Muscle layer of colon (tissue), 2 donors: ENCODE measurements at regions not wholly inside any gene's neighbourhood (a gene's known extent, or its start where the extent isn't known, plus 50 kb on each side); places are given as distances from the start of the nearest gene placed in this dataset.

ENCODE experiments used
- H3K27ac ChIP-seq: one replicate; pipeline ENCODE4 v1.7.0; 2013; ENCODE audit warnings: low read depth, mild to moderate bottlenecking, low read length, moderate library complexity
- H3K27me3 ChIP-seq, 2 donors: one replicate each; pipeline ENCODE4 v1.7.0; 2013; ENCODE audit warnings: low read length in 2 of 2, mild to moderate bottlenecking in 2 of 2; ENCODE audit not compliant: insufficient read depth in 2 of 2, control insufficient read depth in 1 of 2
- H3K36me3 ChIP-seq: one replicate; pipeline ENCODE4 v1.7.0; 2013; ENCODE audit warnings: mild to moderate bottlenecking, low read length; ENCODE audit not compliant: insufficient read depth
- H3K4me1 ChIP-seq: one replicate; pipeline ENCODE4 v1.7.0; 2013; ENCODE audit warnings: mild to moderate bottlenecking, low read length; ENCODE audit not compliant: insufficient read depth
- H3K4me3 ChIP-seq, 2 donors: one replicate each; pipeline ENCODE4 v1.7.0; 2013; ENCODE audit warnings: low read length in 2 of 2, low read depth in 1 of 2, mild to moderate bottlenecking in 1 of 2, moderate library complexity in 1 of 2
- H3K9ac ChIP-seq: one replicate; pipeline ENCODE4 v1.7.0; 2013; ENCODE audit warnings: low read length
- H3K9me3 ChIP-seq: one replicate; pipeline ENCODE4 v1.7.0; 2013; ENCODE audit warnings: mild to moderate bottlenecking, low read length
- donor health status: abdominal sarcoma.
- donor health status: Adenocarcinoma of cecum.

DNA sequence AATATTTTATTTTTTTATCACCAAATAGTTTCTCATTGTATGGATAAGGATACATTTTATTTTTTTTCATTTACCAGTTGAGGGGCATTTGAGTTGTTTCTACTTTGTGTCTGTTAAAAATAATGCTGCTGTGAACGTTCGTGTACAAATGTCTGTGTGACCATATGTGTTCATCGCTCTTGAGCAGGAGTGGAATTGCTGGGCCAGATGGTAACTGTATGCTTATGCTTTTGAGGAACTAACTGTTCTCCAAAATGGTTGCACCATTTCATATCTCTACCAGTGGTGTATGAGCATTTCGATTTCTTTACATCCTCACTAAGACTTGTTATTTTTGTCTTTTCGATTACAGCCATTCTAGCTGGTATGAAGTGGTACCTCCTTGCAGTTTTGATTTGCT is 212.5 kb upstream of the N4BP1 start:
- H3K9me3 ChIP-seq: no peaks in the 10 kb centered on the region
- H3K9ac ChIP-seq: no peak overlapping the region
- no peaks in the 10 kb centered on the region for H3K4me1 ChIP-seq
- H3K27ac ChIP-seq: no peak overlapping the region
- H3K4me3 ChIP-seq: no peak overlapping the region
- no peaks in the 10 kb centered on the region for H3K27me3 ChIP-seq
- H3K36me3 ChIP-seq: no peaks in the 10 kb centered on the region

DNA sequence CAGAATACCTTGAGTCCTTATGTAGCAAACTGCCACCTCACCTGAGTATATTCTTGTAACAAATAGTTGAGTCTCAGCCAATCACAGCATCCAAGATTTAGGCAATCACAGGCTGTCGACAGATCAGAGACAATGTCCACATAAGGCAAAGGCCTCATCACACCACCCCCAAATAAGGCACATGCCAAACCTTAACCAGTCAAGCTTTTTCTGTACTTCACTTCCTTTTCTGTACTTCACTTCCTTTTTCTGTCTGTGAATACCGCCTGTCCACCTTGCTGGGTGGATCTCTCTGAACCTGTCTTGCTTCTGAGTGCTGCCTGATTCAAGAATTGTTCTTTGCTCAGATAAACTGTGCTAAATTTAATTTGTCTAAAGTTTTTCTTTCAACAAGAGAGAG is 210.4 kb upstream of the N4BP1 start:
- Histone ChIP-seq H3K4me3 (no peak overlapping the region), H3K27ac (no peak overlapping the region), H3K36me3 (no peaks in the 10 kb centered on the region), H3K4me1 (no peaks in the 10 kb centered on the region), H3K9me3 (no peaks in the 10 kb centered on the region), H3K27me3 (no peaks in the 10 kb centered on the region), H3K9ac (no peak overlapping the region)

DNA sequence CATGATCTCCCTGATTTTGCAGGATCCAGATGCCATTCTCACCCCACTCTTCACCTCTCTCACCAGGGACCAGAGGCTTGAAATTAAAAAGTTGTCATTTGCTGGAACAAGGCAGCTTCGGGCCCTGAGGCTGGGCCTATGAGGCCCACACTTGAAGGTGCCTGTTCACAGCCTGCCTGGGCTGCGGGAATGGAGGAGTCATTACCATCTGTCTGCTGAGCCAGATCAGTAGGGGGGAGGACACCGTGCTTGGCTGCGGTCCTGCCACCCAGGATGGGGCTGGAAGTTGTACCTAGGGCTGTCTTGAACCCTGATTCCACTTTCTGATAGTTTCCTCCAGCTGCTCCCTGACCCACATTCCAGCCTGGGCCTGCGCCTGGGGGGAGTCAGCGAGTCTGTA is 208.3 kb upstream of the N4BP1 start:
- no peak overlapping the region for H3K4me3 ChIP-seq
- no peak overlapping the region for H3K9ac ChIP-seq
- H3K9me3 ChIP-seq: no peaks in the 10 kb centered on the region
- no peaks in the 10 kb centered on the region for H3K4me1 ChIP-seq
- H3K27me3 ChIP-seq: no peaks in the 10 kb centered on the region
- H3K27ac ChIP-seq: no peak overlapping the region
- H3K36me3 ChIP-seq: no peaks in the 10 kb centered on the region

DNA sequence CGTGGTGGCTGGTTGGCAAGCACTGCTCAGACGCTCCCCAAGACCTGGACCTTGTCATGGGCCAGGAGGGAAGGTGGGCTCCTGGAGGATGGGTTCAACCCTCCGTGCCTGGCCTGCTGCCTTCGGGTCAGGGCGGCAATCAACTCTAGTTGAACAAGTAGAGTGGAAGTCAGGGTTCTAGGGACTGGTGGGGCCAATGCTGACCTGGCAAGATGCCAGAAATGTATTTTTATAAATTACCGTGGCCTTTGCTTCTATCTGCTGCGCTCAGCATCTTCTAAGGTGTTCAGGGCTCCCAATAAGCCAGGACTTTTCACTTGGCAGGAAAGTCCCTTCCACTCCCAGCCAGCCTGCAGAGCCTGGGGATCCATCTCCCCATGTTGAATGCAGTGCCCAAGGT is 207.1 kb upstream of the N4BP1 start:
- Histone ChIP-seq H3K27ac (no peak overlapping the region), H3K4me1 (no peaks in the 10 kb centered on the region), H3K27me3 (peaks cover 0 to under 1% of the 10 kb centered on the region in 2 donors), H3K4me3 (no peak overlapping the region), H3K9me3 (no peaks in the 10 kb centered on the region), H3K36me3 (no peaks in the 10 kb centered on the region), H3K9ac (no peak overlapping the region)

DNA sequence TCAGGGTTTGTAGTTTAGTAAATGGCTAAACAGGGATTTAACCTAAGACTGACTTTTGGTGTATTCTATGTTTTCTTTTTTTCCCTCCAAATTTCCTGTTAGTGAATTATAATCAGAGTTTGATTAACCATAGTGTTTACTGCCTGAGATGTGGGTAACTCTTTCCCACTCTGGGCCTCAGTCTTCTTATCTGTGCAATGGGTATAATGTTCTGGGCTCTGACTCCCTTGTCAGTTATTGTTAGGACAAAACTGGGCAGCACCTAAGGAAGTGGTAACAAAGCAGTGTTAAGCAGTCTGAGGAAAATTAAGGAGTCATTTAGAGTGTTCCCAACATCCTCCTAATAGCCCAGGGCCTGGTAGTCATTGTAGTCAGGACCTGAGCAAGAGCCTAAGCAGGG is 206.4 kb upstream of the N4BP1 start:
- Histone ChIP-seq H3K36me3 (no peaks in the 10 kb centered on the region), H3K4me1 (no peaks in the 10 kb centered on the region), H3K4me3 (no peak overlapping the region), H3K9ac (no peak overlapping the region), H3K27me3 (peaks cover under 1 to 6% of the 10 kb centered on the region in 2 donors), H3K9me3 (no peaks in the 10 kb centered on the region), H3K27ac (no peak overlapping the region)

DNA sequence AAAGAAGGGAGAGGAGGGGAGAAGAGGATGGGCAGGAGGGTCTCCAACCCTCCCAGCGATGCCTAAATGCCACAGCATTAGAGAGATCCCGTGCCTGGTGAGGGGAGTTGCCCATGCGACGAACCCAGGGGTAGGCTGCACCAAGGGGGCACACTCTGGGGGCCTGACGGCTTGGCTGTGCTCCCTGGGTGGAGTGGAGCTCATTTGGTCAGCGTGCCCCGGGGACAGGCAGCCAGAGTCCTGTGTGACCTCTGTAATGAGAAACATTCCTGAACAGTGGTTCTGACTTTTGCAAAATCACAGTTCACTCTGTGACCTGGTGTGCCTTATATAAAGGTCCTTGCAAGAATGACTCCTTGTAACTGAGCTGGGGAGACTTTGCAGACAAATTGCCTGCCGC is 205.0 kb upstream of the N4BP1 start:
- Histone ChIP-seq H3K9me3 (no peaks in the 10 kb centered on the region), H3K27ac (no peak overlapping the region), H3K4me1 (no peaks in the 10 kb centered on the region), H3K9ac (no peak overlapping the region), H3K4me3 (no peak overlapping the region), H3K27me3 (peaks cover 7 to 15% of the 10 kb centered on the region in 2 donors), H3K36me3 (no peaks in the 10 kb centered on the region)

DNA sequence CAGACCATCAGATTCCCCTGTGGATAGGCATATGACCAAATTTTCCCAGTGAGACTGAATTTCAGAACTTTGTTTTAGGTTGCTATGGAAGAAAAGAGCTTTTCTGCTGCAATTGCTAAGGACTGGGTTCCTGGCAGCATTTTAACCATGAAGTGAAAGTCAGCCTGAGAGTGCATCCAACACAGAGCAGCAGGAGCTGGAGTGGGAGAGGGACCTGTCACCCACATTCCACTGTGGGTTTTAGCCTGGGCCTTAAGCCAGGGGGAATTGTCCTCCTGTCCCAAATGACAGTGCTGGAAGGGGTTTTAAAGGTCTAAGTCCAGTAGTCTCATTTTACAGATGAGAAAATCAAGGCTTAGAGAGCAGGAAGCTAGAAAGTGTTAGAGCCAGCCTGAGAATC is 203.5 kb upstream of the N4BP1 start:
- no peaks in the 10 kb centered on the region for H3K9me3 ChIP-seq
- H3K27me3 ChIP-seq: peaks cover 12 to 16% of the 10 kb centered on the region in 2 donors
- H3K4me1 ChIP-seq: no peaks in the 10 kb centered on the region

DNA sequence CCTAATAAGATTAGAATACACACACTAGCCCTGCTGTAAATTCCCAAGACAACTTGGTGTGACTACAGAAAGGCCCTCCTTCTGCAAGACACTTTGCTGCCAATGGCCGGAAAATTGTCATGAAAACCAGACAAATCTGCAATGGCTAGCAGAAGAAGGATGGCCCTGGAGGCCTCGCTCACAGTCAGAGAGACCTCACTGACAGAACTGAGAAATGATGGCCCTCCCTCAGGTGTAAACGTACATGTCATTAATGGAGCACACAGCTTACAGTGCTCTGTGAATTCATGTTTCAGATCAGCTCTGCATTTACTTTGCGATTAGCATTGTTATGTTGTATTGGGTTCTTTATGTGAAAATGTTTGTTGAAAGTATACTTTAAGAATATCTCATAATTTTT is 202.9 kb upstream of the N4BP1 start:
- H3K4me3 ChIP-seq: no peak overlapping the region
- H3K4me1 ChIP-seq: no peaks in the 10 kb centered on the region
- H3K9ac ChIP-seq: no peak overlapping the region
- no peaks in the 10 kb centered on the region for H3K36me3 ChIP-seq
- H3K27ac ChIP-seq: no peak overlapping the region
- H3K27me3 ChIP-seq: peaks cover 12 to 16% of the 10 kb centered on the region in 2 donors
- H3K9me3 ChIP-seq: no peaks in the 10 kb centered on the region

More for the DNA sequence above, 203.5 kb upstream of the N4BP1 start:
- H3K9ac ChIP-seq: no peak overlapping the region
- H3K36me3 ChIP-seq: no peaks in the 10 kb centered on the region
- H3K4me3 ChIP-seq: no peak overlapping the region
- H3K27ac ChIP-seq: no peak overlapping the region

DNA sequence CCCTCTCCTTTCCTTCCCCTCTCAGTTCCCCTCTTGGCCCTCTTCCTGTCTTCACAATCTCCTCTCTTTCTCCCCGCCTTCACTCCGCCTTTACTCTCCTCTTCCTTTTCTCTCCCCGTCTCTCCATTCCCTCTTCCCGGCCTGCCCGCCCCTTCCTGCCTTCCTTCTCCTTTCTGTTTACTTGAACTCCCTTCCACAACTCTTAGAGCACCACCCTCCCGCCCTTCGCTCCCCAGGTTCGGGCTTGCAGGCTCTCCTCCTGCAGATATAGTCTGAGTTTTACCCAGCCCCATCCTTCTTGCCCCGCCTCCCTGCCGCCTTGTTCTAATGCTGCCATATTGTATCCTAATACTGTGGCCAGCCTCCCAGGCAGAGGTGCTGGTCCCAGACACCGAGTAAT is 201.5 kb upstream of the N4BP1 start:
- Histone ChIP-seq H3K36me3 (no peaks in the 10 kb centered on the region), H3K9ac (no peak overlapping the region), H3K4me1 (no peaks in the 10 kb centered on the region), H3K4me3 (no peak overlapping the region), H3K9me3 (no peaks in the 10 kb centered on the region), H3K27me3 (peaks cover 12 to 16% of the 10 kb centered on the region in 2 donors), H3K27ac (no peak overlapping the region)

DNA sequence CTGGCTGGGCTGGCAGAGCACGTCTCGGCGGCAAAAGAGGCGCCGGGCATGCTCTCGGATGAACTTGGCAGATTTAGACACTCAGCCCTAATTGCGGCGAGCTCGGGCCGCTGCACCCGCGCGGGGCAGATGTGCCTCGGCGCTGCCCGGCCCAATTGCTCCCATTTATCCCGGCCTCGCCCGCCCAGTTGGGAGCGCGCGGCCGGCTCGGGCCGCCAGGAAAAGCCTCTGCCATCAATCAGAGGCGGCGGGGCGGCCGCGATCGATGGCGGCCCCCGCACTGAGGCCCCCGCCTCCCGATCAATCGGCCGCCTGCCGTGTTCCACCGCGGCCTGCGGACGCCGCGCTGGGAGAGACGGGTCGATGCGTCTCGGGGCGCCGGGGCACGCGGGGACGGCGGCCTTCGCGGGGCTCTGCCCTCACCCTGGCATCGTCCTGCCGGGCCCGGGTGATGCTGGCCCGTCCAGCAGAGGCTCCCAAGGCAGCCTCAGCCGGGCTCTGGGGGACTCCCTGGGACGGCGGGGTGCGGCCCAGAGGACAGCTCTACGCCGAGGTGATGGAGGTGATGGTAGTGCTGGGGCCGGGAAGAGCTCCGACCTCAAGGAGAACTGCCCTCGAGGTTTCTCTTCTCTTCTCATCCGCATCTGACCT is 200.9 kb upstream of the N4BP1 start:
- no peaks in the 10 kb centered on the region for H3K4me1 ChIP-seq
- no peak overlapping the region for H3K4me3 ChIP-seq
- peaks cover 12 to 16% of the 10 kb centered on the region in 2 donors for H3K27me3 ChIP-seq
- H3K36me3 ChIP-seq: no peaks in the 10 kb centered on the region
- no peak overlapping the region for H3K27ac ChIP-seq
- no peak overlapping the region for H3K9ac ChIP-seq
- no peaks in the 10 kb centered on the region for H3K9me3 ChIP-seq

DNA sequence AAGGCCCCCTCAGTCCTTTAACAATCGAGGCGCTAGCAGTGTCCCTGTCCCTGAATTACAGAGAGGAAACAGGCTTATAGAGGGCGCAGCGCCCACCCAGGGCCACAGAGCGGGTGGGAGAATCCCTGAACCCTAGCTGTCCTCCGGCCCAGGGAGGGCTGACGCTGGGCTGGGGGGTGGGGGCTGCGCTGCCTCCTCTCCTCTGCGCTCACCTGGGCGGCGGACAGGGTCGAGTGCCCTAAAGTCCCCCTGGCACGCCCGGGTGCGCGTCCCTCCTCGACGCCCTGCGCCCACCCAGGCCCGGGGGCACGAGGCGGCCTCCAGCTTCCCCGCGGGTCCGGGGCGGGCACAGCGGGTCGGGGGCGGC is 200.4 kb upstream of the N4BP1 start:
- no peaks in the 10 kb centered on the region for H3K4me1 ChIP-seq
- H3K9me3 ChIP-seq: no peaks in the 10 kb centered on the region
- H3K36me3 ChIP-seq: no peaks in the 10 kb centered on the region
- no peak overlapping the region for H3K4me3 ChIP-seq
- H3K9ac ChIP-seq: no peak overlapping the region
- peaks cover 12 to 16% of the 10 kb centered on the region in 2 donors for H3K27me3 ChIP-seq
- H3K27ac ChIP-seq: no peak overlapping the region

DNA sequence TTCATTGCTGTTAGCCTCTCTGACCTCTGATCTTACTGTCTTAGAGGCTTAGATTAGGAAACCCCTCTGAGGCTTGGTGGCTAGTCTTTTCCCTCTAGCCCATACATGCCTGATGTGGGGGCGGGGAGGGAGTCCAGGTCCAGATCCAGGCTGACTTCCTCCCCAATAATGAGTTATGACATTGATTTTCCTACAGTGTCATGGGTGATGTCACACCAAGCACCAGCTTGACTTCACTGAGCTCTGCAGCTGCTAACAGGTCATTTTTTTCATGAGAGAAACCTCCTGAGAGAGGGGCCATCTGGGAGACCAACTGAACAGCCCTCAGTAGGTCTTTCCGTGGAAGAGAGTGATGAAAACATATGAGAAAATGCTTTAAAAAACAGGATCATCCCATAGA is 180.2 kb upstream of the N4BP1 start:
- H3K27me3 ChIP-seq: no peaks in the 10 kb centered on the region
- H3K9me3 ChIP-seq: no peaks in the 10 kb centered on the region
- no peak overlapping the region for H3K4me3 ChIP-seq
- no peaks in the 10 kb centered on the region for H3K36me3 ChIP-seq
- H3K9ac ChIP-seq: no peak overlapping the region
- H3K4me1 ChIP-seq: no peaks in the 10 kb centered on the region
- H3K27ac ChIP-seq: no peak overlapping the region
